ENCODE measurements at regions not wholly inside any gene's neighbourhood (a gene's known extent, or its start where the extent isn't known, plus 50 kb on each side); places are given as distances from the start of the nearest gene placed in this dataset.
"Not testable (repeated sequence)": the region's sequence is repeated elsewhere in the genome, so short reads cannot be mapped to it uniquely, and the experiment has no call there.

DNA sequence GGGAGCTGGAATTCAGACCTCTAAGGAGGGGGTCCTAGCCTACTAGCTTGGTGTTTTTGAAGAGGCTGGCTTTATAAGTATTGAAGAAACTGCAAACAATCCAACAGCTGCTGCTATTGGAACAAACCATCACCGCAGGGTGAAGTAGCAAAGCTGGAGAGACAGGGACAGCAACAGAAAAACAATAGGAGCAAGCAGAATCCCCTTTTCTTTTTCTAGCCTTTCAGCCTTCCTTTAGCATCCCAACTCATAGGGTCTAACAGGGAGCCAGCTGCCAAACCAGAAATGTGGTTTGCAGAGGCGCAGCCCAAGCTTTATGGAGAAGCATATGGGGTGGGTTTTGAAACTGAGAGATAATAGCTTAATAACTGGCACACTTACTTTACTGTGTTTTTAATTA, 106.2 kb upstream of the CHMP2B start:
- no peak for DNase-seq (ENCODE audit: low read depth)
- TF ChIP-seq, protein P1, sequence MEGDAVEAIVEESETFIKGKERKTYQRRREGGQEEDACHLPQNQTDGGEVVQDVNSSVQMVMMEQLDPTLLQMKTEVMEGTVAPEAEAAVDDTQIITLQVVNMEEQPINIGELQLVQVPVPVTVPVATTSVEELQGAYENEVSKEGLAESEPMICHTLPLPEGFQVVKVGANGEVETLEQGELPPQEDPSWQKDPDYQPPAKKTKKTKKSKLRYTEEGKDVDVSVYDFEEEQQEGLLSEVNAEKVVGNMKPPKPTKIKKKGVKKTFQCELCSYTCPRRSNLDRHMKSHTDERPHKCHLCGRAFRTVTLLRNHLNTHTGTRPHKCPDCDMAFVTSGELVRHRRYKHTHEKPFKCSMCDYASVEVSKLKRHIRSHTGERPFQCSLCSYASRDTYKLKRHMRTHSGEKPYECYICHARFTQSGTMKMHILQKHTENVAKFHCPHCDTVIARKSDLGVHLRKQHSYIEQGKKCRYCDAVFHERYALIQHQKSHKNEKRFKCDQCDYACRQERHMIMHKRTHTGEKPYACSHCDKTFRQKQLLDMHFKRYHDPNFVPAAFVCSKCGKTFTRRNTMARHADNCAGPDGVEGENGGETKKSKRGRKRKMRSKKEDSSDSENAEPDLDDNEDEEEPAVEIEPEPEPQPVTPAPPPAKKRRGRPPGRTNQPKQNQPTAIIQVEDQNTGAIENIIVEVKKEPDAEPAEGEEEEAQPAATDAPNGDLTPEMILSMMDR (IDR thresholded peaks at IDR 0.05; ENCODE audit: control insufficient read depth, extremely low read depth, insufficient read depth) = no peak
- H3K4me3 ChIP-seq (ENCODE audit: low read depth, low read length) = no peak overlapping the region

DNA sequence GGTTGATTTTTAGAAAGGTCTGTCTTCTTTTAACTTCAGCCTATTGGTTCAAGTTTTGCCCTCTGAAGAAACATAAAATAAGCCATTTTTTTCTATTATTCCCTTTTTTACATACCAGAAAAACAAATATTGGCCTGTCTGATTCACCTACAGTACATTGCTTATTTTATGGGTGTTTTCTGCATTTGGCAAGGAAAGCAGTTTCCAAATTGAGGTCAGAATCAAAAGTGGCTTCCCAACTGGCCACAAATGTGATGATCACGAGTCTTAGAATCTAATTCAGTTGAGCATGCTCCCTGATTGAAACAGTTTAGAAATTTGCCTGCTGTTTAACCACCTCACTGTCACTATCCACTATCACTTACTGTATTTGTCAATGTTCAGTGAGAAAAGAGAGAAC, 106.9 kb upstream of the CHMP2B start:
- DNase-seq (ENCODE audit: low read depth) = no peak
- H3K4me3 ChIP-seq (ENCODE audit: low read depth, low read length) = no peak overlapping the region
- TF ChIP-seq, protein P1 (IDR thresholded peaks at IDR 0.05; ENCODE audit: control insufficient read depth, extremely low read depth, insufficient read depth) = no peak

DNA sequence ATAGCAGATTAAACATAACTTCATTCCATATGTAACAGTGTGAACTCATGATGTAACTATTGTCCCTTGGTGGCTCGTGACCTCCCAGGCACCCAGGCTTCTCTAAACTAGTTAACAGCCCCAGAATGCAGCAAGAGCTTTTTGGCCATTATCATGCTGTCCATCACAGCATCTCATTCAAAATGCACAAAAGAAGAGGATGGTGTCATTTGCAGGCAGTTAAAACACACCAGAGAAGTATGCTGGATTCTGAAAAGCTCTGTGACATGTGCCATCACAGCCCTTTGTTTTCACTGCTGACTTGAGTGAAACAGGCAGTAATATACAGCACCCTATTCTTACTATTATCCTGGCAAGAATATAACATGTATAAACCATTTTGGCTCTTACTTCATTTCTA, 117.6 kb upstream of the CHMP2B start:
- DNase-seq (ENCODE audit: low read depth) = no peak
- H3K4me3 ChIP-seq (ENCODE audit: low read depth, low read length) = no peak overlapping the region
- TF ChIP-seq, protein P1 (IDR thresholded peaks at IDR 0.05; ENCODE audit: control insufficient read depth, extremely low read depth, insufficient read depth) = no peak

- H3K4me3 ChIP-seq (ENCODE audit: low read depth, low read length) = no peak overlapping the region
- DNase-seq (ENCODE audit: low read depth) = no peak
- TF ChIP-seq, protein P1 (IDR thresholded peaks at IDR 0.05; ENCODE audit: control insufficient read depth, extremely low read depth, insufficient read depth) = no peak
Observed at GRCh38 chr3:87101861-87102625, 111.1 kb upstream of the VGLL3 start.

DNA sequence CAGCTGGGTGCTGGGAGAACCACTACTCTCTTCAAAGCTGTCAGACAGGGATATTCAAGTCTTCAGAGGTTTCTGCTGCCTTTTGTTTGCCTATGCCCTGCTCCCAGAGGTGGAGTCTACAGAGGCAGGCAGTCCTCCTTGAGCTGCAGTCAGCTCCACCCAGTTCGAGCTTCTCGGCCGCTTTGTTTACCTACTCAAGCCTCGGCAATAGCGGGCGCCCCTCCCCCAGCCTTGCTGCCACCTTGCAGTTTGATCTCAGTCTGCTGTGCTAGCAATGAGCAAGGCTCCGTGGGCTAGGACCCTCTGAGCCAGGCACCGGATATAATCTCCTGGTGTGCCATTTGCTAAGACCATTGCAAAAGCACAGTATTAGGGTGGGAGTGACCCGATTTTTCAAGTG, 106.8 kb upstream of the VGLL3 start:
- H3K4me3 ChIP-seq (ENCODE audit: low read depth, low read length) = 0 out of 2 replicates have a peak overlapping the region, but pooled peaks have one; percentile 3
- not testable (repeated sequence) for DNase-seq (ENCODE audit: low read depth)

DNA sequence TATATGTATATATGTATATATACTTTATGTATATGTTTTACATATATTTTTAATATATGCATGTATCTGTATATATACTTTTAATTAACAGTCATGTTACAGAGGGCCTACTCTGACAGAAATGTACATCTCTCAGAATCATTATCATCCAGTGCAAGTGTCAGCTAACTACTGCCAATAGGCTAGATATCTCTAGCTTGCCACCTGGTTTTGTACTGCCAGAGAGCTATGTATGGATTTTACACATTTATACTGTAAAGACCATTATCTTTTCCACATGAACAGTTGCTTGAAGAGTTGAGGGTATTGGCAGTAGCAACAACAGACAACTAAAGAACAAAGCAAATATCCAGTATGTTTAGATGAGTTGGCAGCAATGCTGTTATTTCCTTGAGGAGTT, 99.7 kb upstream of the VGLL3 start:
- no peak overlapping the region for H3K4me3 ChIP-seq (ENCODE audit: low read depth, low read length)
- DNase-seq (ENCODE audit: low read depth) = no peak
- TF ChIP-seq, protein P1 (IDR thresholded peaks at IDR 0.05; ENCODE audit: control insufficient read depth, extremely low read depth, insufficient read depth) = no peak

DNA sequence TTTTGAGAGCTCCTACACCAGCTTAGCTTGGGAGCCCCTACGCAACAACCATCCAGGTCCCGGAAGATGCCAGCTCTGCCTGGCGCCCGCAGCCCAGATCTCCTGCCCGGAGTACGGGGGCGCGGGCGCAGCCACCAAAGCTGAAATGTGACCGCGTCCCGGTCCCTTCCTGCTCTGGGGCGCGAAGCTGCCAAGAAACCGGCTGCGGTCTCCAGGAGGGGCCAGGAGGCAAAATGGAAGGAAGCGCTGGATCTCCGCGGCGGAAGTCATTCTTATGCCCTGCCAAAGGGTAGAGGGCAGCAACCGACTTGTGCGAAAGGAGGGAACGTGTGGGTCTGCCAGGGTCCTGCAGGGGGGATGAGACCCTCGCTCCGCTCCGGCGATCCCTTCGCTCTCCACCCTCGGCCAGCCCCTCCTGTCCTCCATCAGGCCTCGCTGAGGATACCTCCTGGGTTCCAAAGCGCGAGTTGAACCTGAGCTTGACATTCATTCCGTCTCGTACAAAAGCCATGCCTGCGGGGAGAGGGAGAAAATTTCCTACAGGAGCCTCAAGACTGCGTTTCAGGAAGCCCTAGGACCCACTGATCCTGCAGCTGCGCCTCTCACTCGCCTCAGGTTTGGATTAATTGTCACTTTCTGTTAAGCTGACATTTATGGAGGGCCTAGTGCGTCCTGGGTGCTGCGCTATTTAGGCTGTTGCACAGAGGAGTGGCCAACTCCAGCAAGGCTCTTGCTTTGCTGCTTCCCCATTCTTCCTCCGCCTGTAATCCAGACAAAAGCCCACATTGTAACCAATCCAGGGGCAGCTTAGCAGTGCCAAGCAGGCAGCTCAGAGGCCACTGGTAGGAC, 98.3 kb upstream of the VGLL3 start:
- H3K4me3 ChIP-seq (ENCODE audit: low read depth, low read length) = no peak overlapping the region
- TF ChIP-seq, protein P1 (IDR thresholded peaks at IDR 0.05; ENCODE audit: control insufficient read depth, extremely low read depth, insufficient read depth) = no peak
- no peak for DNase-seq (ENCODE audit: low read depth)
